ENCODE measurements at regions not wholly inside any gene's neighbourhood (a gene's known extent, or its start where the extent isn't known, plus 50 kb on each side); places are given as distances from the start of the nearest gene placed in this dataset.
A peak's percentile ranks its signal among the peaks of the same experiment; 100 is the strongest.

GRCh38 chr13:36493046-36493445 lies 60.8 kb downstream of the CCNA1 start:
- Histone ChIP-seq H3K36me3 (ENCODE audit: insufficient read depth, low read length, poor library complexity, severe bottlenecking) (no peaks in the 10 kb centered on the region), H3K27ac (ENCODE audit: low read depth, low read length, poor library complexity, severe bottlenecking) (no peak overlapping the region), H3K9me3 (ENCODE audit: low read depth, low read length, poor library complexity, severe bottlenecking) (no peaks in the 10 kb centered on the region), H3K4me3 (ENCODE audit: low read depth, low read length, poor library complexity, severe bottlenecking) (no peak overlapping the region), H3K27me3 (replicated peaks; ENCODE audit: insufficient read depth, low read depth, low read length, poor library complexity) (no peaks in the 10 kb centered on the region), H3K4me1 (ENCODE audit: insufficient read depth, low read length, poor library complexity, severe bottlenecking) (peaks cover 2% of the 10 kb centered on the region)
- ChIA-PET POLR2A (ENCODE audit: low non-redundant PET) (no interaction called here), CTCF (interaction anchor here (0.5 kb wide), 1 partner anchor 506 kb away, joined by 3 read pairs; the partner anchor contains the start of gene ALG5)
- BruUV-seq (replicated peaks): no TSS peak
- TF ChIP-seq CTCF (conservative IDR thresholded peaks at IDR 0.05; ENCODE audit: low read depth, low read length) (no peak), EZH2 (IDR thresholded peaks at IDR 0.05; ENCODE audit: borderline replicate concordance, low read depth, low read length, poor library complexity, severe bottlenecking) (no peak)
- DNase-seq (ENCODE audit: low spot score): no peak
- intact Hi-C loops (cut with micrococcal nuclease; ENCODE audit: unreplicated experiment): no loop called here

- ChIA-PET CTCF (no interaction called here), POLR2A (ENCODE audit: low non-redundant PET) (no interaction called here)
- peaks cover 21% of the 10 kb centered on the region for H3K4me1 ChIP-seq (ENCODE audit: insufficient read depth, low read length, poor library complexity, severe bottlenecking)
These were observed 63.1 kb downstream of the CCNA1 start for GRCh38 chr13:36495431-36495830.

DNA sequence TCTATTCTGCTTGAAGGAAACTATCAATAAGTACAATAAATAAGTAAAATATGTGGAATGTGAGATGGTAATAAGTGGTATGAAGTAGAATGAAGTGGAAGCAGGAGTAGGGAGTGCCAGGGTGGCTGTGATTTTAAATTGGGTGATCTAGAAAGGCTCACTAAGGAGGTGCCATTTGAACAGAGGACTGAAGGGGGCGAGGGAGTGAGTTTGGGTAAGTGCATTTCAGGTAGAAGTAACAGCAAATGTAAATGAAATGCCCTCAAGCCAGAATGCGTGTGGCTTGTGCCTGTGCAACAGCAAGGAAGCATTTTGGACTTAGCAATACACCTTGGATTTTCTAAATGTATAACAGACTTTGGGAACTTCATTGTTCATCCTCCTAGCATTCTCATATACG lies 77.1 kb downstream of the CCNA1 start:
- ChIA-PET CTCF (no interaction called here), POLR2A (ENCODE audit: low non-redundant PET) (no interaction called here)
- intact Hi-C loops (cut with micrococcal nuclease; ENCODE audit: unreplicated experiment): no loop called here
- BruUV-seq (replicated peaks): no TSS peak
- TF ChIP-seq EZH2 (IDR thresholded peaks at IDR 0.05; ENCODE audit: borderline replicate concordance, low read depth, low read length, poor library complexity, severe bottlenecking) (no peak), CTCF (conservative IDR thresholded peaks at IDR 0.05; ENCODE audit: low read depth, low read length) (peak; percentile 45)
- Histone ChIP-seq H3K4me1 (ENCODE audit: insufficient read depth, low read length, poor library complexity, severe bottlenecking) (peaks cover 26% of the 10 kb centered on the region), H3K4me3 (ENCODE audit: low read depth, low read length, poor library complexity, severe bottlenecking) (no peak overlapping the region), H3K9me3 (ENCODE audit: low read depth, low read length, poor library complexity, severe bottlenecking) (peaks cover 15% of the 10 kb centered on the region), H3K27me3 (replicated peaks; ENCODE audit: insufficient read depth, low read depth, low read length, poor library complexity) (no peaks in the 10 kb centered on the region), H3K27ac (ENCODE audit: low read depth, low read length, poor library complexity, severe bottlenecking) (no peak overlapping the region), H3K36me3 (ENCODE audit: insufficient read depth, low read length, poor library complexity, severe bottlenecking) (no peaks in the 10 kb centered on the region)
- DNase-seq (ENCODE audit: low spot score): peak; percentile 49

More at GRCh38 chr13:36495431-36495830, 63.1 kb downstream of the CCNA1 start:
- DNase-seq (ENCODE audit: low spot score): no peak
- TF ChIP-seq EZH2 (IDR thresholded peaks at IDR 0.05; ENCODE audit: borderline replicate concordance, low read depth, low read length, poor library complexity, severe bottlenecking): no peak
- no peak for TF ChIP-seq CTCF (conservative IDR thresholded peaks at IDR 0.05; ENCODE audit: low read depth, low read length)
- no peaks in the 10 kb centered on the region for H3K9me3 ChIP-seq (ENCODE audit: low read depth, low read length, poor library complexity, severe bottlenecking)
- no peaks in the 10 kb centered on the region for H3K27me3 ChIP-seq (replicated peaks; ENCODE audit: insufficient read depth, low read depth, low read length, poor library complexity)
- H3K4me3 ChIP-seq (ENCODE audit: low read depth, low read length, poor library complexity, severe bottlenecking): no peak overlapping the region
- intact Hi-C loops (cut with micrococcal nuclease; ENCODE audit: unreplicated experiment): no loop called here
- no peak overlapping the region for H3K27ac ChIP-seq (ENCODE audit: low read depth, low read length, poor library complexity, severe bottlenecking)
- BruUV-seq (replicated peaks): no TSS peak
- H3K36me3 ChIP-seq (ENCODE audit: insufficient read depth, low read length, poor library complexity, severe bottlenecking): no peaks in the 10 kb centered on the region
